DOHH2 (cell line): ENCODE measurements at regions not wholly inside any gene's neighbourhood (a gene's known extent, or its start where the extent isn't known, plus 50 kb on each side); places are given as distances from the start of the nearest gene placed in this dataset.

Experiments
- CTCF ChIP-seq: fragments of 200-600 bp; sonication (generic); IDR thresholded peaks from one replicate; pipeline ENCODE4 v1.5.1; 2014; ENCODE audit warnings: antibody characterized with exemption, mild to moderate bottlenecking, low read depth, low read length; ENCODE audit not compliant: poor library complexity, severe bottlenecking
- EZH2phosphoT487 ChIP-seq: fragments of 200-600 bp; sonication (generic); IDR thresholded peaks from 2 replicates; pipeline ENCODE4 v1.6.1; 2017; ENCODE audit warnings: borderline replicate concordance, mild to moderate bottlenecking, antibody characterized with exemption, low read length, moderate library complexity, mixed read lengths

GRCh38 chr11:15419696-15420095 lies 305.0 kb downstream of the INSC start:
- TF ChIP-seq EZH2phosphoT487 (no peak), CTCF (no peak)
